HuH-7 (cell line): ENCODE measurements at regions not wholly inside any gene's neighbourhood (a gene's known extent, or its start where the extent isn't known, plus 50 kb on each side); places are given as distances from the start of the nearest gene placed in this dataset.
"Not testable (repeated sequence)": the region's sequence is repeated elsewhere in the genome, so short reads cannot be mapped to it uniquely, and the experiment has no call there.

Experiments used
- DNase-seq: peaks from one replicate; pipeline ENCODE4 v3.0.0; 2011; ENCODE audit warnings: low spot score

- DNase-seq: no peak
Measured at GRCh38 chr2:14428056-14428455, 204.5 kb upstream of the LRATD1 start.

- DNase-seq: no peak
Measured at GRCh38 chr2:14433946-14434495, 198.5 kb upstream of the LRATD1 start.

GRCh38 chr2:14445670-14446069, 186.8 kb upstream of the LRATD1 start:
- DNase-seq: no peak

- no peak for DNase-seq
Measured at GRCh38 chr2:14448340-14448739, 184.2 kb upstream of the LRATD1 start.

GRCh38 chr2:14451312-14451711, 181.2 kb upstream of the LRATD1 start:
- DNase-seq: no peak

GRCh38 chr2:14454202-14454601, 178.3 kb upstream of the LRATD1 start:
- DNase-seq: no peak

- no peak for DNase-seq
Measured at GRCh38 chr2:14459786-14460325, 172.7 kb upstream of the LRATD1 start.

GRCh38 chr2:14475994-14476393, 156.5 kb upstream of the LRATD1 start:
- DNase-seq: no peak

GRCh38 chr2:14479486-14479885, 153.0 kb upstream of the LRATD1 start:
- DNase-seq: no peak

GRCh38 chr2:14480120-14480519, 152.4 kb upstream of the LRATD1 start:
- DNase-seq: no peak

- no peak for DNase-seq
Measured at GRCh38 chr2:14480906-14481305, 151.6 kb upstream of the LRATD1 start.

- DNase-seq: no peak
Measured at GRCh38 chr2:14492920-14493503, 139.5 kb upstream of the LRATD1 start.

GRCh38 chr2:14494759-14495158, 137.8 kb upstream of the LRATD1 start:
- no peak for DNase-seq

GRCh38 chr2:14501061-14501460, 131.5 kb upstream of the LRATD1 start:
- DNase-seq: no peak

GRCh38 chr2:14506955-14507354, 125.6 kb upstream of the LRATD1 start:
- DNase-seq: not testable (repeated sequence)

- no peak for DNase-seq
Measured at GRCh38 chr2:14511541-14511940, 121.0 kb upstream of the LRATD1 start.

GRCh38 chr2:14513903-14514302, 118.6 kb upstream of the LRATD1 start:
- DNase-seq: no peak

- no peak for DNase-seq
Measured at GRCh38 chr2:14516844-14517243, 115.7 kb upstream of the LRATD1 start.

- DNase-seq: no peak
Measured at GRCh38 chr2:14517731-14518130, 114.8 kb upstream of the LRATD1 start.

GRCh38 chr2:14520385-14520945, 112.1 kb upstream of the LRATD1 start:
- no peak for DNase-seq

GRCh38 chr2:14524041-14524802, 108.3 kb upstream of the LRATD1 start:
- DNase-seq: no peak

GRCh38 chr2:14524803-14525080, 107.8 kb upstream of the LRATD1 start:
- no peak for DNase-seq

- DNase-seq: no peak
Measured at GRCh38 chr2:14530506-14530905, 102.0 kb upstream of the LRATD1 start.
